ENCODE measurements at regions not wholly inside any gene's neighbourhood (a gene's known extent, or its start where the extent isn't known, plus 50 kb on each side); places are given as distances from the start of the nearest gene placed in this dataset.

GRCh38 chr15:39213385-39213840 is 367.5 kb upstream of the THBS1 start (continued):
- TF ChIP-seq TAF1 (IDR thresholded peaks at IDR 0.05; ENCODE audit: low read depth, low read length): peak; percentile 62; the same call in 1 of the 2 replicates
- TF ChIP-seq EGR1 (IDR thresholded peaks at IDR 0.05; ENCODE audit: borderline replicate concordance, low read depth, low read length): no peak
- TF ChIP-seq CTCF (IDR thresholded peaks at IDR 0.05; ENCODE audit: control extremely low read depth in 1 of 3, insufficient read depth in 1 of 3, low read depth in 1 of 3, low read length in 3 of 3): no peak
- TF ChIP-seq CBX8 (IDR thresholded peaks at IDR 0.05; ENCODE audit: borderline replicate concordance, low read depth, low read length): no peak
- no peak for TF ChIP-seq E2F6 (IDR thresholded peaks at IDR 0.05)
- TF ChIP-seq TBP (IDR thresholded peaks at IDR 0.05; ENCODE audit: low read depth, low read length): 0 out of 2 replicates have a peak, but pooled peaks have one; percentile 30
- TF ChIP-seq TEAD4 (IDR thresholded peaks at IDR 0.05; ENCODE audit: low read depth, low read length): peak; percentile 98
- no peak for TF ChIP-seq CREB1 (IDR thresholded peaks at IDR 0.05)
- TF ChIP-seq CHD7 (IDR thresholded peaks at IDR 0.05; ENCODE audit: insufficient replicate concordance, low read length): peak; percentile 49
